ENCODE measurements at regions not wholly inside any gene's neighbourhood (a gene's known extent, or its start where the extent isn't known, plus 50 kb on each side); places are given as distances from the start of the nearest gene placed in this dataset.
"Not testable (repeated sequence)": the region's sequence is repeated elsewhere in the genome, so short reads cannot be mapped to it uniquely, and the experiment has no call there.

DNA sequence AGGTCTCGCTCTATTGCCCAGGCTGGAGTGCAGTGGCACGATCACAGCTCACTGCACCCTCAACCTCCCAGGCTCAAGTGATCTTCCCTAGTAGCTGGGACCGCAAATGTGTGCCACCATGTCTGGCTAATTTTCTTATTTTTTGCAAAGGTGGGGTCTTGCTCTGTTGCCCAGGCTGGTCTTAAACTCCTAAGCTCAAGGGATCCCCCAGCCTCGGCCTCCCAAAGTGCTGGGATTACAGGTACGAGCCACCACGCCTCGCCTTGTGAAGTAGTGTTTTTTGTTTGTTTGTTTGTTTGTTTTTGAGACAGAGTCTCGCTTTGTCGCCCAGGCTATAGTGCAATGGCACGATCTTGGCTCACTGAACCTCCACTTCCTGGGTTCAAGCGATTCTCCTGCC lies 125.5 kb downstream of the HAUS1 start:
- DNase-seq (ENCODE audit: low read depth) = not testable (repeated sequence)

DNA sequence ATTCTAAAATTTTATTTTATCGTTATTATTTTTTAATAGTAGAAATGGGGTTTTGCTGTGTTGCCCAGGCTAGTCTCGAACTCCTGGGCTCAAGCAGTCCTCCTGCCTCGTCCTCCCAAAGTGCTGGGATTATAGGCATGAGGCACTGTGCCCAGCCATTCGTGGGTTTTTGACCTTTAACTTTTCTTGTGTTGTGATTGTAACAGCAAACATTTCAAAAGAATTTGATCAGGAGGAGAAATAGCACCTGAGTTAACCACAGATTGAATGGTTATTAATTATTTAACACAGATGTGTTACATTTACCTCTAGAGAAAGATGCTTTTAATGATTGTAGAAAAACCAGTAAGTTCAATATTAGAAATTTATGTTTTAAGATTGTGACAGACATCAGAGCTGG lies 132.0 kb downstream of the HAUS1 start:
- DNase-seq (ENCODE audit: low read depth) = no peak

DNA sequence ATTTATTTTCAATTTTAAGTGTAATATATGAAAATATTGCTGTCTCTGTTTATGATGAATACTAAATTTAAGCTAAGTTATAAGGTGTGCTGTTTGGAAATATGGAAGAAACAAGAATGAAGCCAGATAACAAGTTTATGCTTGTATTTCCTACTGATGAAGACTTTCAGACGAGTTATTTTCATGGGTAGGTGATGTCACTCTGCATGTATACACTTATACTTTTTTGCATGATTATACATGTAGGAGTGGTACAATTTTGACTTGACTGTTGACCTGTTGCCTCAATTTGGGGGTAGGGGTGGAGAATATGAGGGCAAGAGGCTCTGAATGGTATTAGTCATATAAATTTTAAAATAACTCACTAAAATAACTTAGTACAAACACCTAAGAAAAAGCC lies 133.7 kb downstream of the HAUS1 start:
- DNase-seq (ENCODE audit: low read depth) = no peak

DNA sequence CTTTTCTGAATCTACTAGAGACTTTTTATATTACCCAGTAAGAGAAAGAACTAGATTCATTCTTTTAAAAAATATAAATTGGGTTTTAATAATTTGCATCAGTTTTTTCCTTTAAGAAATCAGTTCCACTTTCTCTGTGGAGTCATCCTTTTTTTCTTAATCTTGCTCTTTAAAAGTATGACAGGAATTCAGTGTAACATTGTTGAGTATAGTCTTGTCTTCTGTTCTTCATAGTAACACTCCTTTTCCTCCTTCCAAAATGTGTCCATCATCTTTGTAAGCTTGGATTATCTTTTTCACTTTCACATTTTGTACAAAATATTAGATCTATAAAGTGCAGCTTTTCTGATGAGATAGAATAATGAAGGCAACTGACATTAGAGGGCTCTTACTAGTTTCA lies 135.4 kb downstream of the HAUS1 start:
- no peak for DNase-seq (ENCODE audit: low read depth)

DNA sequence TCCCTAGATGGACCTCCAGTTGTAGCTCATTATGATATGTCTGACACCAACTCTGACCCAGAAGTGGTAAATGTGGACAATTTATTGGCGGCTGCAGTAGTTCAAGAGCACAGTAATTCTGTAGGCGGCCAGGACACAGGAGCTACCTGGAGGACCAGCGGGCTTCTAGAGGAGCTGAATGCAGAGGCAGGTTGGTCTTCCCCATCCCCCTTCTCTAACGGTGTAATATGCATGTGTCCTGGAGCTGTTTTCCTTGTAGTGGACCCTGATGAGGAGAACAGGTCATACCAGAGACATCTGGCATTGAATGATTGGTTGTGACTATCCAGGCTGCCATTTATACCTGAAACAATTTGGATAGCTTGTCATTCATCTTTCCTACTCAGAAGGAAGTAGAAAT lies 135.8 kb downstream of the HAUS1 start:
- DNase-seq (ENCODE audit: low read depth) = no peak

DNA sequence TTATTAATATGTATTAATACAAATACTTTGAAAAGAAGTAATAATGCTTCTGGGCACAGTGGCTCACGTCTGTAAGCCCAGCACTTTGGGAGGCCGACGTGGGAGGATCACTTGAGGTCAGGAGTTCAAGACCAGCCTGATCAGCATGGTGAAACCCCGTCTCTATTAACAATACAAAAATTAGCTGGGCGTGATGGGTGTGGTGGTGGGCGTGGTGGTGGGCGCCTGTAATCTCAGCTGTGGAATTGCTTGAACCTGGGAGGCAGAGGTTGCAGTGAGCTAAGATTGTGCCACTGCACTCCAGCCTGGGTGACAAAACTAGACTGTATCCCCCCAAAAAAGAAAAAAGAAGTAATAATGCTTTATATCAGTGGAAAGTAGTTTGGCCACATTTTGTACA lies 137.2 kb downstream of the HAUS1 start:
- not testable (repeated sequence) for DNase-seq (ENCODE audit: low read depth)

DNA sequence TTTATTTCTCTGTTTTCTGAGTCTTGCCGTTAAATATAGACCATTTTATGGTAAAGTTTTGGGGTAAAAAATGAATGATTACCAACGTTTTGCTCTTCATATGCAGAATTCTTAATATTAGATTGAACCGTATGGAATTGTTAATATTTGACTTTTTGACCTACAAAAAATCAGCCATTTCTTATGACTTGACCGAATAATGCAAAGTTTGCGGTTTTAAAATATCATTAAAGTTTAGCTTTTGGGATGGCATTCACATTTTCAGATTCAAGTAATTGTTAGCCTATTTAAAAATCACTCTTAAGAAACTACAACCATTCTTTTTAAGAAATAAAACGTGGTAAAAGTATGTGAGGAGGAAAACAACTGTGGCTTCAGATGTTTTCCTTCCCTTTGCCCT lies 138.0 kb downstream of the HAUS1 start:
- no peak for DNase-seq (ENCODE audit: low read depth)

DNA sequence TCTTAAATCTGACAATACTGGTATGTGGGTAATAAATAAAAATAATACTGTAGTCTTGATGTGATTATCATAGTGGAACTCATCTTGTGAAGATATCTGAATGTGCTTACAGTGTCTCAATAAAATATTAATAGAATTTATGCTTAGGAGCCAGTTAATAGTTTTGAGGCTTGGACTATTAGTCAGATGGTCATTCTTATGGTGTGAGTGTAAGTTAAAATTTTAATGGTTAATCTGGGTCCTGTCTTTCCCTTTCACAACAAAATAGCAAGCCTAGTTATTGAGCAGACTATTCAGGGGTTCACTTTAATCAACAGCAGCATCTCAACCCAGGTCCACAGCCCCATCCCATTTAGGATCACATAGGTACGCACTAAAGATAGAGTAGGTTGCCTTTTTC lies 138.9 kb downstream of the HAUS1 start:
- DNase-seq (ENCODE audit: low read depth) = no peak

DNA sequence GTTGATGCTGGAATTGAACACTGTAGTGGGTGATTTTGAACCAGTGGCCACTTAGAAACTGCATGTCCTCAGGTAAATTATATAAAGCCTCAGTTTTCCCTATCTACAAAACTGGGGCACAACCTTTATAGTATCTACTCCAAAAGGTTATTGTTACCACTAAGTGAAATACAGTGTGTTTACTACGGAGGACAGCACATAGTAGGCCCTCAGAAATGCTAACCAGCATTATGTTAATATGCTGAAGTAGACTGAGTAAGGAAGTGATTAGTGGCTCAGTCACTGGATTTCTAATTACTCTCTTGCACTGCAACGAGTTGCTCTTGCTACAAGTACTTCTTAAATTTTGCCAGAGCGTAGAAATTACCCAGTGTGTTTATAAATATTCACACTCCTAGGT lies 139.5 kb downstream of the HAUS1 start:
- no peak for DNase-seq (ENCODE audit: low read depth)

DNA sequence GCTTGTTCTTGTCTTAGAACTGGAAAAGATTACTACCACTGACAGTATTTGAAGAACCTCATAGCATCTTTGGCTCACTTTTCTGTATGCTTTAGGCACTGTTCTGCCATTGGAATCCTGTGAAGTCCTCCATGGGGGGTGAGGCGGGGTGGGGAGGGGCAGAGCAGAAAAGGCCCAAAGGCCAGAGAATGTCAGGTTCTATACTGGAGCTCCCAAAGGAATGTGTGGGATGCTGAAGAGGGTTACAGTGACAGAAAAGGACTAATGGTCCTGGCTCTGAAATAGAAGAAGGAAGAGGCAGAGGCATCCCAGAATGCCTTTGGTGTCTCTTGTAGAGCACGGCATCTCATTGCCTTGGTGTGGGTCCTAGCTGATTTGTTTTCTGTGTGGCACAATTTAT lies 141.9 kb downstream of the HAUS1 start:
- no peak for DNase-seq (ENCODE audit: low read depth)

DNA sequence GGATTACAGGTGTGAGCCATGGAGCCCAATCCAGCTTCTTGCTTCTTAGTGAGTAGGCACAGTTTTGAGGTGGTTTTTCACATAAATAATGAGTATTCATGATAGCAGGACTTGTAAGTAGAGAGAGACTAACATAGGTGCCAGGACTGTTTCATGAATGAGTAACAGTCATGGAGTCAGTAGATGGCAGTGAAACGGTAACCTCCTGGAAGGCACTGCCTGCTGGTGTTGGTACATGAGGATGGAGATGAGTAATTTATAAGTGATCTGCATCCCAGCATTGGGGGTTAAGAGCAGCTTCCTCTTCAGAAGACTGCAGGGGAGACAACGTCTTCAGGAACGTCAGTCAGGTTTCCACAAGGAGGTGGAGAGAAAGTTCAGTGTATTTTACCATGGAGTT lies 143.8 kb downstream of the HAUS1 start:
- peak; percentile 10 for DNase-seq (ENCODE audit: low read depth)

DNA sequence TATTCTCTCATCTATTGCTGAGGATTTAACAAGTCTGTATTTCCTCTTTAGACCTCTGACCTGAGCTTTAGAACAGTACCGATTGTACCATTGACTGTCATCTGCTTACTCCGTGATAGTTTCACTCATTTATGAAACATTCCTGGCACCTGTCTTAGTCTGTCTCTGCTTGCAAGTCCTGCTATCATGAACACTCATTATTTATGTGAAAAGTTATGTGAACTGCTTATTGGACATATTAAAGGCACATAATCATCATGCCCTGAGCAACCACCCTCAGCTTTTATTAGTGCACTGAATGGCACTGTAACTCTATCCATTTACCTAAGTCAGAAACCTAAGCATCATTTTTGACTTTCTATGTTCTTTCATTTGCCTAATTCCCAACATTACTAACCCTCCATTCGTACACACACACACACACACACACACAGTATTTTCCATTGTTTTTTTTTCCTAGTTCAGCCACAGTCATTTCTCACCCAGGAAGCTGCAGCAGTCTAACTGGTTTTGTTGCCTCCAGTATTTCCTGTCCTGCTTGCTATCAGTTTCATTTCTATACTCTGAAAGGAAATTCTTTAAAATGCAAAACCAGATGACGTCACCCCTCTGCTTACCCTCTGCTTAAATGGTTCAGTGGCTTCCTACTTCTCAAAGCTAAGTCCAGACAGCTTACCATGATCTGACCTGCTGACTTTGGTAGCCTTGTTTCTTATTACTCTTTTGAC lies 146.1 kb downstream of the HAUS1 start:
- DNase-seq (ENCODE audit: low read depth) = peak; percentile 92

DNA sequence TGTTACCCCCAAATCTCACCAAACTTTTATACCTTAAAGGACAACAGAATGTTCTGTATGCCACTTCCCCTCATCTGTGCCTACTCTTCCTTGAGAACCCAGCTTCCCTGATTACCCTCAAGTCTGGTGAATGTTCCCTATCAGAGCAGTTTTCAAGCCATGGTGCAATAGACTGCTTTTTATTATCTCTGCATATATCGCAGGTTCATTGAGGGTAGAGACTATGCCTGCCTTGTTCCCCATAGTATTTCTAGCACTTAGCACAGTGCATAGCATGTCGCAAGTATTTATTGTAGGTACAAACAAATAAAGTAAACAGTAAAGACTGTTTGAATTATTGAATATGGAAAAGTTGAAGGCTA lies 146.6 kb downstream of the HAUS1 start:
- DNase-seq (ENCODE audit: low read depth) = no peak

DNA sequence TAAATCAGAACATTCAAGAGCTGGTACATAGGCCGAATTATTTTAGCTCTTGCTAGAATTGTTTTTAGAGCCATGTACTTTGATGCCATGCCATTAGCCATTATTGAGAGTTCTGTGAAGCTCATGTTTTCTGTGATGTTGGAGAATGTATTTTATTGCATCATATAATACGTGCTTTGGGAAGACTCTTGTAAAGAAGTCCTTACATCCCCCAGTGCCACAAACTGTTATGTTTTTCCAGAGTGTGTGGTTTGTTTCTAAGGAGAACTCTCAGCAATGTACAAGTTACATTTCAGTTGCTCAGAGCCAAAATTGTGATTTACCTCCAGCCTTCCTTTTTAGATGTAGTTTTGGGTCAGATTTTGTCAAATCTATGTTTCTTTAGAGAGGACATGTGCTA lies 148.6 kb downstream of the HAUS1 start:
- DNase-seq (ENCODE audit: low read depth) = no peak

DNA sequence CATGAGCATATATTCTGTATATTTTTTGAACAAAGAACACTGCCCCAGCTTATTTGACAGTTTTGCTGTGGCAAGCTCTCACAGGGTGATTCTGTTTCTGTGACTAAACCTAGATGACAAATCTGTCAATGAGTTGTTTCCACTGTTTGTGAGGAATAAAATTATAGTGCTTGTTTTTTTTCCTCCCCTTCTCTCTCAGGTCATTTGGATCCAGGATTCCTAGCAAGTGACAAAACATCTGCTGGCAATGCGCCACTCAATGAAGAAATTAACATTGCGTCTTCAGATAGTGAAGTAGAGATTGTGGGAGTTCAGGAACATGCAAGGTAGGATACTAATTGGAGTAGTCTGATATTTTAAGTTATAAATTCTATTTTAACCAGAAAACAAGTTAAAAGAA lies 149.3 kb downstream of the HAUS1 start:
- DNase-seq (ENCODE audit: low read depth) = peak; percentile 75

DNA sequence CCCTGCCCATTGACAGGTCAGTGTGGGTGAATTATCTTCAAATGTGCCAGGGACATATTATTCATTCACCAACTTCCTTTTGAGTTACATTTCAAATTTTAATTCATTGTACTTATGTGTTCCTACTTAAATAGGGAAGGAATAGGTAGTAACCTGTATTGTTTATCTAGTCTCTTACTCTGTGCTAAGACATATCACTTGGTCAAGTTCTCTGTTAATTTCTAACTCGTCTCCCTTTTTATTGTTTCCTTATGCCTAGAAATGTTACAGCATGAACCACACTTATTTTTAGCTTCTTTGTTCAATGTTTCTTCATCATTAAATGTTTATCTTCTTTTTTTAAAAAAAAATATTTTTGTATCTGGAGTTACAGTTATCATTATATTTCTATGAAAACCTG lies 151.9 kb downstream of the HAUS1 start:
- DNase-seq (ENCODE audit: low read depth) = no peak

DNA sequence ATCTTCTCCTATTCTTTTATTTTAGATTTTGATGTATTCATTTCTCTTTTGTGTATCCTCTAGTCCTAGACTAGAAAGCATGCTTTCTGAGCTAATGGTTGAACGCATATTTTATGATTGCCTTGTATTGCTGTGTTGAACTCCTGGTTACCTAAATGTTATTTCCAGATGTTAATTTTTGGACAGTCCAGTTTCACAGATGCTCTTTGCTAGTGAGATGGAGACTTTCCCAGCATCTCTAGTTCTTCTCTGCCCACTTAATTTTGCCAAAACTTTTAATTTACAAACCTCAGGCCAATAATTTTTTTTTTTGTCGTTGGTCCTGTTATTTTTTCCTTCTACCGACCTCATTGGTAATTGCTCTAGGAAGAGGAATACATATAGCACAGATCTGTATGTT lies 153.2 kb downstream of the HAUS1 start:
- no peak for DNase-seq (ENCODE audit: low read depth)

DNA sequence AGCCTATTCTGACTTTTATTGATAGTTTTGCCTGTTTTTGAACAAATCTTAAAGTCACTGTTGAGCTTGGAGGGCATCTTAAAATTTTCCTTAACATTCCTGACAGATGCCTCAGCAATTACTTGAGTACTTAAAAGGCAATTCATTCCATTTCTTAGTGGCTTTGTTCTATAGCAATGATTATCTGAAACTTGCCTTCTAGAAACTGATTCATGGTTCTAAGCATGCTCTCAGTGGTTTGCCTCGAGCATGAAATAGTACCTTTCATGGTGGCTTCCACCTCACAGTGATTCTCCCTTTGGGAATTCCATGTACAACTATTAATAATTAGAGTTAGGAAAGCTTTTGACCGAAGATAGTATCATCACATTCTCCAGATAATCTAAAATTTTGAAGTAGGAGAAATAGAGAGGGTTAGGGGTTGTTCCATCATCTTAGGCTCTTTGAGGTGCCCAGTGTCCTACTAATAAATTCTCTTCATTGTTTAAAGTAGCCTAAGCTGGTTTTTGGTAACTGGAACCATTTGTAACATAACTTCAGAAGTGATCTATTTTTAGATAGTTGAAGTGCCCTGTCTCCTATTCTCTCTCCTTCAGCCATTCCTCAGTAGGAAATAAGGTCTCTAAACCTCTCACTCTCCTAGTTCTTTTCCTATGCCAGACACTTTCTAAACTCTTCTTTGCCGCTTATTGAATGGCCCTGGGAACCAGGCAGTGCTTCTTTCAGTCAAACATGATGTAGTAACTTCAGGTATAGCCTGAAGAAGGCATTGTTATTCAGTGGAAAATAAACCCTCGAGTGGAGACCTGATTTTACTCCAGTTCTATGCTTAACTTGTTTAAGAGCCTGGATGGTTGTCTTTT lies 156.1 kb downstream of the HAUS1 start:
- peak; percentile 87 for DNase-seq (ENCODE audit: low read depth)

DNA sequence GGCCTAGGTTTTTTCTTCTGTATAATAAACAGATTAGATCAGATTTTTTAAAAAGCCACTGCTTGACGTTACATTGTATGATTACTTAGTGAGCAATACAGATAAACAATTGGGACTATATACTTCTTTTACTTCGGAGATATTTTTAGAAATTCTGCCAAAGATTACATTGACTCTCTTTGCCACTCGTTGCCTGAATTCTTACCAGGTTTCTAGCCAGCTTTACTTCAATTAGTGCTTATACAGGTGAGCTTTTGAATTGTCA lies 156.6 kb downstream of the HAUS1 start:
- peak; percentile 42 for DNase-seq (ENCODE audit: low read depth)

DNA sequence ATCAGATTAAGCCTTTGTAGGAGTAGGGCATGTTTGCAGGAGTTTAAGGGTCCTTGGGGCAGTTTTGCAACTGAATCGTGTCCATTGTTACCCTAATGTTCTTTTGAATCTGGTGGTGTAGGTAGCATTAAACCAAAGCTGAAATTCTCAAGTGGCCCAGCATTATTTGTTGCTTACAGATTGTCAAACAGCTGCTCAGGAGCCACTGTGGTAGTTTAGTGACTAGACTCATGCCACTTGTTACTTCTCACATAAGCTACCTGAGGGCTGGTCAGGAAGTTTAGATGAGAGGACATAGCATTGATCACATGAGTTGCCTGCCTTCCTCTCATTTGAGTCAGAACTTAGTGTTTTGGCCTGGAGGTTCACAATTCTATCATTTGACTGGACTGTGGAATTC lies 157.6 kb downstream of the HAUS1 start:
- peak; percentile 59 for DNase-seq (ENCODE audit: low read depth)

DNA sequence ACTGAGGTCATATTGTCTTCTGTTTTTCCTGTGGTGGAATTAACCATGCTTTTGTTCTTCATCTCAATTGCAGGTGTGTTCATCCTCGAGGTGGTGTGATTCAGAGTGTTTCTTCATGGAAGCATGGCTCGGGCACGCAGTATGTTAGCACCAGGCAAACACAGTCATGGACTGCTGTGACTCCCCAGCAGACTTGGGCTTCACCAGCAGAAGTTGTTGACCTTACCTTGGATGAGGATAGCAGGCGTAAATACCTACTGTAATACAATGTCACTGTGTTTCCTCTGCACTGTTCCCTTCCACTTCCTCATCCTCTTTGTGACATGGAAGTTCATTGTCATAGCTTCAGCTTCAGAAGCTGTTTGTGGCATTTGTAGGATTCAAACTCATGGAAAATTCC lies 158.7 kb downstream of the HAUS1 start:
- DNase-seq (ENCODE audit: low read depth) = no peak

DNA sequence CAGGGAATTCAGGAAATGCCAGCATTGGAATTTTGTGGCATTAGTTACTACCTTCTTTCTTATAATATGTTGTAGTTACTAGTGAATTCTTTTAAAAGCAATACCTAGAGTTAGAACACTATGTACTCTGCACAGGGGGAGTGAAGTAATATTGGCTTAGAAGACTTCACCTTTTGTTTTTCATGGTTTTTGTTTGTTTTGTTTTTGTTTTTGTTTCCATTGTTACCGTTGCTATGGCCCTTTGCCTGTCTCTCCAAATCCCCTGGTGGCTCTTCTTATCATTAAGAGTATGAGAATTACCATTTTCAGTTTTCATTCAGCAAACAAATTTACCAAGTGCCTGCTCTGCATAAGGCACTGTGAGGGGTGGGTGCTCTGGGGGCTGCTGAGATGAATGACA lies 160.1 kb downstream of the HAUS1 start:
- peak; percentile 26 for DNase-seq (ENCODE audit: low read depth)

DNA sequence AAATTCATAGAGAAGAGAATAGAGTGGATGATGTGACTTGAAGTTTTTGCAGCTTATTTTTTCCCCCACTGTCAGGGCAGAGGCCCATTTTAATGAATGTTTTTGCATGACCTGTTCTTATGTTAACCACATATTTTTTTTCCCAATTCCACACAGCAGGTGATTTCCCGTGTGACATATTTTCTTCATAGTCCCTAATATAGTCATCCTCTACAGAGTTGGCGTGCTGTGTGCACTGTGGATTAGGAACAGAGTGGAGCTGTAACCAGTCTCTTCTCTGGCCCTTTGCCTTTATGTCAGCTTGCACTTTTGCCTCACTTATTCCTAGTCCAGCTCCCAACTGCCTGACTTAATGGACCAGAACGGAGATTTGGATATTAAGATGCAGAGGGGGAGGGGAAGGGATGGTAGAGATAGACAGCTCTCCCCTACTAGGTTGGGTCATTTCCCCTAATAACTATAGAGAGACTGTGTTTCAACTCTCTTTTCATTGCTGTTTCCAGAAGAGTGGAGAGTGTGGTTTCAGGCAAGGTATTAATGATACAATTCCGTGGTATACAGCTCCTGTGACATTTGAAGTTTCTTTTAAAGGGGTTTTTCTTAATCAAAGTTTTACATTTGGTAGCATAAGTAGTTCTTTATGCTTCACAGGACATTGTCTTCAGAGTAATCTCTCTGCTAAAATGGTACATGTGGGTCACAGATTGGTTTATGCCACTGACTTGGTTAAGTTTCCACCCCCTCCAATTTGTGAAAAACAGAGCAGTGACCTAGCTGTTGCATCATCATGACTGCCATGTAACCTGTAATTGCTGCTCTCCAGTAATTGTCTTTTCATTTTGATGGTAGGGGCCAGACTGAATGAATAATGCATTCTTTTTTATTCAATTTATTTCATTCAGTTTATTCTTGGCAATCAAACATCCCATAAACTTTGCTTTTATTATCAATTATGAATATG lies 161.3 kb downstream of the HAUS1 start:
- no peak for DNase-seq (ENCODE audit: low read depth)

Measured in ELR (cell line).